ENCODE measurements at regions not wholly inside any gene's neighbourhood (a gene's known extent, or its start where the extent isn't known, plus 50 kb on each side); places are given as distances from the start of the nearest gene placed in this dataset.

- DNase-seq (ENCODE audit: low read depth), result no peak
- no peak overlapping the region for H3K4me3 ChIP-seq (ENCODE audit: low read depth, low read length)
- no peak for TF ChIP-seq POLR2A (IDR thresholded peaks at IDR 0.05; ENCODE audit: extremely low read depth, insufficient read length)
- no peak for TF ChIP-seq MAX (IDR thresholded peaks at IDR 0.05; ENCODE audit: low read depth, low read length)
- TF ChIP-seq MYC (IDR thresholded peaks at IDR 0.05; ENCODE audit: low read depth, low read length), result no peak
- TF ChIP-seq CTCF (IDR thresholded peaks at IDR 0.05; ENCODE audit: low read depth, low read length), result no peak
Measured at GRCh38 chr18:41113885-41114482, 841.0 kb upstream of the PIK3C3 start.

- DNase-seq (ENCODE audit: low read depth), result no peak
- H3K4me3 ChIP-seq (ENCODE audit: low read depth, low read length), result no peak overlapping the region
- TF ChIP-seq MAX (IDR thresholded peaks at IDR 0.05; ENCODE audit: low read depth, low read length) (no peak), CTCF (IDR thresholded peaks at IDR 0.05; ENCODE audit: low read depth, low read length) (no peak), POLR2A (IDR thresholded peaks at IDR 0.05; ENCODE audit: extremely low read depth, insufficient read length) (no peak), MYC (IDR thresholded peaks at IDR 0.05; ENCODE audit: low read depth, low read length) (no peak)
Measured at GRCh38 chr18:41099451-41099850, 855.6 kb upstream of the PIK3C3 start.

- peak; percentile 4 for DNase-seq (ENCODE audit: low read depth)
- H3K4me3 ChIP-seq (ENCODE audit: low read depth, low read length), result no peak overlapping the region
- TF ChIP-seq CTCF (IDR thresholded peaks at IDR 0.05; ENCODE audit: low read depth, low read length), result no peak
- TF ChIP-seq POLR2A (IDR thresholded peaks at IDR 0.05; ENCODE audit: extremely low read depth, insufficient read length), result no peak
- no peak for TF ChIP-seq MAX (IDR thresholded peaks at IDR 0.05; ENCODE audit: low read depth, low read length)
- no peak for TF ChIP-seq MYC (IDR thresholded peaks at IDR 0.05; ENCODE audit: low read depth, low read length)
Measured at GRCh38 chr18:41096504-41096903, 858.5 kb upstream of the PIK3C3 start.

- no peak for DNase-seq (ENCODE audit: low read depth)
- TF ChIP-seq MAX (IDR thresholded peaks at IDR 0.05; ENCODE audit: low read depth, low read length), result no peak
- no peak overlapping the region for H3K4me3 ChIP-seq (ENCODE audit: low read depth, low read length)
Measured at GRCh38 chr18:41077076-41077475, 878.0 kb upstream of the PIK3C3 start.

GRCh38 chr18:41075212-41075611 lies 879.8 kb upstream of the PIK3C3 start:
- no peak overlapping the region for H3K4me3 ChIP-seq (ENCODE audit: low read depth, low read length)
- no peak for DNase-seq (ENCODE audit: low read depth)
- TF ChIP-seq CTCF (IDR thresholded peaks at IDR 0.05; ENCODE audit: low read depth, low read length), result no peak
- no peak for TF ChIP-seq MAX (IDR thresholded peaks at IDR 0.05; ENCODE audit: low read depth, low read length)
- TF ChIP-seq MYC (IDR thresholded peaks at IDR 0.05; ENCODE audit: low read depth, low read length), result no peak
- TF ChIP-seq POLR2A (IDR thresholded peaks at IDR 0.05; ENCODE audit: extremely low read depth, insufficient read length), result no peak

- no peak for DNase-seq (ENCODE audit: low read depth)
- TF ChIP-seq CTCF (IDR thresholded peaks at IDR 0.05; ENCODE audit: low read depth, low read length), result no peak
- TF ChIP-seq MYC (IDR thresholded peaks at IDR 0.05; ENCODE audit: low read depth, low read length), result no peak
- TF ChIP-seq POLR2A (IDR thresholded peaks at IDR 0.05; ENCODE audit: extremely low read depth, insufficient read length), result no peak
- no peak for TF ChIP-seq MAX (IDR thresholded peaks at IDR 0.05; ENCODE audit: low read depth, low read length)
- H3K4me3 ChIP-seq (ENCODE audit: low read depth, low read length), result no peak overlapping the region
Measured at GRCh38 chr18:41073372-41073954, 881.6 kb upstream of the PIK3C3 start.
